A549 (cell line): ENCODE measurements at regions not wholly inside any gene's neighbourhood (a gene's known extent, or its start where the extent isn't known, plus 50 kb on each side); places are given as distances from the start of the nearest gene placed in this dataset.

Source experiments
- ATAC-seq, 2 experiments: fragments of 200-7000 bp in 1 of 2; fragments of >200 bp in 1 of 2; cut with Nextera tagmentation in 1 of 2; cut with Tn5 transposase in 1 of 2; 3 replicates each; pipeline versions ENCODE4 v1.8.0 to v1.9.1; 2018 to 2020; ENCODE audit warnings: mild to moderate bottlenecking in 1 of 2, moderate library complexity in 1 of 2
- CTCF ChIA-PET: fragments of 300-600 bp; sonication (Branson Sonifier 250); formaldehyde crosslinking; extraction: SDS; loops from one replicate; lab custom pipeline; 2021; ENCODE audit warnings: antibody characterized with exemption, inconsistent platforms; lab: Yijun Ruan, JAX
- POLR2A ChIA-PET: fragments of 350-600 bp; formaldehyde crosslinking; extraction: SDS; loops from one replicate; lab custom pipeline; 2021; ENCODE audit warnings: antibody characterized with exemption, inconsistent platforms; lab: Yijun Ruan, JAX
- DNase-seq, 2 experiments: peaks; one replicate each; pipeline versions ENCODE4 v3.0.0 to v3.0.0-alpha.2; 2011 to 2016; ENCODE audit warnings: low read depth in 1 of 2, low spot score in 1 of 2
- FAIRE-seq: peaks from 2 replicates; lab custom pipeline; 2011; peaks lifted over from hg19 to GRCh38; lab: Jason Lieb, UNC
- H3K27ac ChIP-seq, 2 experiments: fragments of >200 bp; sonication (Bioruptor Twin); formaldehyde crosslinking; 3 replicates each; pipeline ENCODE4 v1.5.1; 2016 to 2017
- H3K4me1 ChIP-seq: fragments of >200 bp; sonication (Bioruptor Twin); formaldehyde crosslinking; 3 replicates; pipeline ENCODE4 v1.6.1; 2016
- H3K4me2 ChIP-seq: fragments of >200 bp; sonication (Bioruptor Twin); formaldehyde crosslinking; 3 replicates; pipeline ENCODE4 v1.6.1; 2016
- H3K4me3 ChIP-seq: fragments of >200 bp; sonication (Bioruptor Twin); formaldehyde crosslinking; 3 replicates; pipeline ENCODE4 v1.5.1; 2016
- H3K9me3 ChIP-seq: fragments of >200 bp; sonication (Bioruptor Twin); formaldehyde crosslinking; 3 replicates; pipeline ENCODE4 v1.6.1; 2016
- BHLHE40 ChIP-seq: IDR thresholded peaks from 2 replicates; pipeline ENCODE4 v1.6.1; 2012; ENCODE audit warnings: low read depth, low read length, inconsistent platforms
- CBX2 ChIP-seq: fragments of 200-600 bp; sonication (generic); IDR thresholded peaks from 2 replicates; pipeline ENCODE4 v1.6.1; 2016; ENCODE audit warnings: low read depth, mild to moderate bottlenecking, borderline replicate concordance
- CHD2 ChIP-seq: fragments of 150-350 bp; IDR thresholded peaks from 2 replicates; pipeline ENCODE4 v1.6.1; 2014; ENCODE audit warnings: low read length; ENCODE audit not compliant: partially characterized antibody
- CHD4 ChIP-seq: fragments of 200-600 bp; sonication (generic); IDR thresholded peaks from 2 replicates; pipeline ENCODE4 v1.6.1; 2016; ENCODE audit warnings: antibody characterized with exemption, mild to moderate bottlenecking, borderline replicate concordance
- FOSL2 ChIP-seq, 2 experiments: fragments of 450-650 bp in 1 of 2; fragments of >200 bp in 1 of 2; sonication (Bioruptor Twin) in 1 of 2; formaldehyde crosslinking; IDR thresholded peaks; 2 replicates each; pipeline versions ENCODE4 v1.5.0 to v1.6.1; 2016 to 2020; ENCODE audit warnings: mild to moderate bottlenecking in 1 of 2, moderate library complexity in 1 of 2
- FOXS1 ChIP-seq: fragments of 250-450 bp; sonication (Bioruptor Pico); IDR thresholded peaks from 2 replicates; pipeline ENCODE4 v1.5.0; 2020; ENCODE audit warnings: mild to moderate bottlenecking, moderate library complexity
- HEYL ChIP-seq: fragments of 250-450 bp; sonication (Bioruptor Pico); IDR thresholded peaks from 2 replicates; pipeline ENCODE4 v1.8.0; 2021; ENCODE audit warnings: mild to moderate bottlenecking, moderate library complexity
- HOXB13 ChIP-seq: fragments of 250-450 bp; sonication (Bioruptor Pico); IDR thresholded peaks from 2 replicates; pipeline ENCODE4 v1.5.0; 2020; ENCODE audit warnings: low read depth, mild to moderate bottlenecking, moderate library complexity
- HOXB5 ChIP-seq: fragments of 250-450 bp; sonication (Bioruptor Pico); IDR thresholded peaks from 2 replicates; pipeline ENCODE4 v1.5.0; 2020; ENCODE audit warnings: mild to moderate bottlenecking, moderate library complexity
- JUN ChIP-seq, 2 experiments: fragments of >200 bp; sonication (Bioruptor Twin); formaldehyde crosslinking; IDR thresholded peaks; 2 replicates in 1 of 2; 3 replicates in 1 of 2; pipeline ENCODE4 v1.6.1; 2016 to 2017
- JUNB ChIP-seq: fragments of >200 bp; sonication (Bioruptor Twin); formaldehyde crosslinking; IDR thresholded peaks from 2 replicates; pipeline ENCODE4 v1.6.1; 2016
- KDM1A ChIP-seq: fragments of 200-600 bp; sonication (generic); IDR thresholded peaks from 2 replicates; pipeline ENCODE4 v1.6.1; 2016; ENCODE audit warnings: low read depth, mild to moderate bottlenecking
- MAZ ChIP-seq: fragments of 150-350 bp; IDR thresholded peaks from 2 replicates; pipeline ENCODE4 v1.6.1; 2014; ENCODE audit warnings: antibody characterized with exemption, low read depth, low read length, borderline replicate concordance
- NFE2L2 ChIP-seq: fragments of 150-350 bp; conservative IDR thresholded peaks from 2 replicates; pipeline ENCODE4 v1.6.1; 2014; ENCODE audit warnings: low read length
- NPAS2 ChIP-seq: fragments of 250-450 bp; sonication (Bioruptor Pico); IDR thresholded peaks from 2 replicates; pipeline ENCODE4 v1.8.0; 2022; ENCODE audit warnings: mild to moderate bottlenecking, moderate library complexity, borderline replicate concordance
- PHF8 ChIP-seq: fragments of 200-600 bp; sonication (generic); IDR thresholded peaks from 2 replicates; pipeline ENCODE4 v1.6.1; 2016; ENCODE audit warnings: low read depth, mild to moderate bottlenecking, antibody characterized with exemption, moderate library complexity, borderline replicate concordance
- POLR2AphosphoS2 ChIP-seq: conservative IDR thresholded peaks from 2 replicates; pipeline ENCODE4 v1.6.1; 2012; ENCODE audit warnings: low read length, improper control_type of control experiment, inconsistent platforms
- RAD21 ChIP-seq, 2 experiments: fragments of >200 bp in 1 of 2; sonication (Bioruptor Twin) in 1 of 2; formaldehyde crosslinking in 1 of 2; IDR thresholded peaks in 1 of 2; conservative IDR thresholded peaks in 1 of 2; 2 replicates in 1 of 2; 3 replicates in 1 of 2; pipeline ENCODE4 v1.6.1; 2012 to 2018; ENCODE audit warnings: inconsistent platforms in 1 of 2
- RCOR1 ChIP-seq: fragments of 150-350 bp; IDR thresholded peaks from 2 replicates; pipeline ENCODE4 v1.6.1; 2014; ENCODE audit warnings: antibody characterized with exemption, low read length, low read depth
- SMC3 ChIP-seq: fragments of >200 bp; sonication (Bioruptor Twin); formaldehyde crosslinking; IDR thresholded peaks from 3 replicates; pipeline ENCODE4 v1.6.1; 2018; ENCODE audit warnings: inconsistent platforms
- TFCP2L1 ChIP-seq: fragments of 250-450 bp; sonication (Bioruptor Pico); IDR thresholded peaks from 2 replicates; pipeline ENCODE4 v1.5.0; 2021; ENCODE audit warnings: mild to moderate bottlenecking
- ZFP36 ChIP-seq: fragments of 450-650 bp; IDR thresholded peaks from 2 replicates; pipeline ENCODE4 v1.6.1; 2014; ENCODE audit warnings: borderline replicate concordance; ENCODE audit not compliant: partially characterized antibody
- WGBS: methylation state at CpG from one replicate; pipeline ENCODE4 v1.1.6; 2017; ENCODE audit errors: missing lambda C conversion rate; 5-methylcytosine and 5-hydroxymethylcytosine counted together
- TF ChIP-seq, protein P1 (sequence below): IDR thresholded peaks from 2 replicates; pipeline ENCODE4 v1.6.1; 2012; ENCODE audit warnings: low read depth, borderline replicate concordance
- TF ChIP-seq, protein P2 (sequence below): fragments of 450-650 bp; IDR thresholded peaks from 2 replicates; pipeline ENCODE4 v1.6.1; 2014; ENCODE audit warnings: antibody characterized with exemption
- TF ChIP-seq, protein P3 (sequence below): fragments of 250-450 bp; sonication (Bioruptor Pico); IDR thresholded peaks from 2 replicates; pipeline ENCODE4 v1.5.0; 2020; ENCODE audit warnings: low read depth, mild to moderate bottlenecking, moderate library complexity
- TF ChIP-seq, protein P4 (sequence below): IDR thresholded peaks from 2 replicates; pipeline ENCODE4 v1.6.1; 2012
- TF ChIP-seq, protein P5 (sequence below): fragments of >200 bp; sonication (Bioruptor Twin); formaldehyde crosslinking; IDR thresholded peaks from 3 replicates; pipeline ENCODE4 v1.5.1; 2016

DNA sequence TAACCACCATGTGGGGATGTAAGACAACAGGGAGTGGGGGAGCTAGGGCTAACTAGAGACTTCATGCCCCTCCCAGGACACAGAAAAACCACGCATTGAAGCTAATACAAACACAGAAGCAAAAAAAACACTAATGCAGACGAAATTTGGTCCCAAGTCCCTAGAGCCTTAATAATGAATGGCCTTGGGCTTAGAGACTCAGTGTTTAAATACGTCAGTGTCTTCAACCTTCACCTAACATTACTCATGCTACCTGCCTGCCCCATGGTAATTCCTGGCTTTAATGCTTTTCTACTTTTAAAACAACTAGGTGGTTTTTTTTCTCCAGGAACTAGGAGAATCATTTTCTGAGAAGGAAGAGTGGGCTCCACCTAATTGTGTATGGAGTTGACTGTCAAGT, 64.1 kb upstream of the ITSN2 start (continued):
- no peak for TF ChIP-seq KDM1A
- TF ChIP-seq HOXB13: no peak
- TF ChIP-seq, protein P1, sequence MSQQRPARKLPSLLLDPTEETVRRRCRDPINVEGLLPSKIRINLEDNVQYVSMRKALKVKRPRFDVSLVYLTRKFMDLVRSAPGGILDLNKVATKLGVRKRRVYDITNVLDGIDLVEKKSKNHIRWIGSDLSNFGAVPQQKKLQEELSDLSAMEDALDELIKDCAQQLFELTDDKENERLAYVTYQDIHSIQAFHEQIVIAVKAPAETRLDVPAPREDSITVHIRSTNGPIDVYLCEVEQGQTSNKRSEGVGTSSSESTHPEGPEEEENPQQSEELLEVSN: no peak
- no peak for TF ChIP-seq JUNB
- TF ChIP-seq POLR2AphosphoS2: no peak

DNA sequence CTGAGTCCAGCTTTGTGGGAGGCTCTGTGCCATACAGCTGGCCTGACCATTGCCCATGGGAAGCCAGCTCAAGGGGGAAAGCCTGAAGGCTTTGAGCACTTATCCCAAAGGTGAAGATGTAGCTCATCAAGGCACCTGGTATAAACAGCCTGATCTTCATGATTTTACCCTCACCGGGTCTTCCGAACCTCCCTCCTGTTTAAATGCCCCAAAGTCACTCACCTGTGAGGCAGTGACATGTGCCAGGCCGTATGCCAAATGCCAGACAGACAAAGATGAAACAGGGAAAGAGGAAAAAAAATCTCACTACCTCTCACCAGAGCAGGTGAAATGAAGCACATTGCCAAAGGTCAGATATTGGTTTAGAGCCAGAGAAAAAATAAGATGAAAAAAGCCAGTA, 62.8 kb upstream of the ITSN2 start:
- H3K27ac ChIP-seq: no peak overlapping the region
- 65% methylated on average over 3 of the region's 3 CpGs for WGBS
- peaks cover 14% of the 10 kb centered on the region; the same call in 2 of the 3 replicates for H3K9me3 ChIP-seq
- TF ChIP-seq HOXB5 (CRISPR knock-in tag): no peak
- TF ChIP-seq, protein P2, sequence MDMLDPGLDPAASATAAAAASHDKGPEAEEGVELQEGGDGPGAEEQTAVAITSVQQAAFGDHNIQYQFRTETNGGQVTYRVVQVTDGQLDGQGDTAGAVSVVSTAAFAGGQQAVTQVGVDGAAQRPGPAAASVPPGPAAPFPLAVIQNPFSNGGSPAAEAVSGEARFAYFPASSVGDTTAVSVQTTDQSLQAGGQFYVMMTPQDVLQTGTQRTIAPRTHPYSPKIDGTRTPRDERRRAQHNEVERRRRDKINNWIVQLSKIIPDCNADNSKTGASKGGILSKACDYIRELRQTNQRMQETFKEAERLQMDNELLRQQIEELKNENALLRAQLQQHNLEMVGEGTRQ: no peak
- no peak for TF ChIP-seq HEYL
- TF ChIP-seq, protein P3, sequence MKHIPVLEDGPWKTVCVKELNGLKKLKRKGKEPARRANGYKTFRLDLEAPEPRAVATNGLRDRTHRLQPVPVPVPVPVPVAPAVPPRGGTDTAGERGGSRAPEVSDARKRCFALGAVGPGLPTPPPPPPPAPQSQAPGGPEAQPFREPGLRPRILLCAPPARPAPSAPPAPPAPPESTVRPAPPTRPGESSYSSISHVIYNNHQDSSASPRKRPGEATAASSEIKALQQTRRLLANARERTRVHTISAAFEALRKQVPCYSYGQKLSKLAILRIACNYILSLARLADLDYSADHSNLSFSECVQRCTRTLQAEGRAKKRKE (CRISPR knock-in tag): no peak
- TF ChIP-seq, protein P4, sequence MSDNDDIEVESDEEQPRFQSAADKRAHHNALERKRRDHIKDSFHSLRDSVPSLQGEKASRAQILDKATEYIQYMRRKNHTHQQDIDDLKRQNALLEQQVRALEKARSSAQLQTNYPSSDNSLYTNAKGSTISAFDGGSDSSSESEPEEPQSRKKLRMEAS: no peak
- no peak for TF ChIP-seq CHD4
- TF ChIP-seq RCOR1: no peak
- no peak for TF ChIP-seq BHLHE40
- no peak for TF ChIP-seq FOSL2 (IDR thresholded peaks at IDR 0.05)
- TF ChIP-seq FOSL2 (CRISPR knock-in tag; IDR thresholded peaks at IDR 0.05): no peak
- no peak for TF ChIP-seq FOXS1 (CRISPR knock-in tag)
- TF ChIP-seq PHF8: no peak
- no peak for TF ChIP-seq JUNB
- no peak for TF ChIP-seq KDM1A
- ChIA-PET POLR2A (interaction anchor here (1.5 kb wide), 1 partner anchor 370 kb away, joined by 5 read pairs; no protein-coding TSS in a partner anchor), CTCF (interaction anchor here (0.6 to 5.8 kb wide), 9 partner anchors 11 to 552 kb away, joined by 3 to 41 read pairs (median 3); no protein-coding TSS in a partner anchor)
- no peak overlapping the region for H3K4me3 ChIP-seq
- H3K4me2 ChIP-seq: no peak overlapping the region
- no peak for DNase-seq
- ATAC-seq: no peak
- H3K4me1 ChIP-seq: no peaks in the 10 kb centered on the region
- no peak for FAIRE-seq

DNA sequence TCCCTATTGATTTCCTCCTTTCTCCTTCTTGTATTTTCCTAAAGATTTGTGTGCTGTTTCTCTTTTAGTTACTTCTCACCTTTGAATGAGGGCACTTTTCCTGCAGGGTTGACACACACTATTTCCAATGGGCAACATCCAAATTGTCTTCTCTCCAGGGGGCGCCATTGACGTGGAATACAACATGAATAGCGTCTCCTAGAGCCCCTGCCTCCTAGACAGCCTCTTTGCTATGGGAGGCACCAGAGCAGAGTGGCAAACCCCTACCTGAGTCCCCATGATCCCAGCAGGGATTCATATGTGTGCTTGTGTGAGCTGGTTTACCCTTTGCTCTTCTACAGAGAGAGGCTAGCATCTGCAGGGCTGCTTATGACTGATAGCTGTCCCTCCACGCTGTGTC, 61.3 kb upstream of the ITSN2 start:
- POLR2A ChIA-PET: no interaction called here
- Histone ChIP-seq H3K9me3 (peaks cover 14% of the 10 kb centered on the region; the same call in 2 of the 3 replicates), H3K27ac (no peak overlapping the region)
- TF ChIP-seq BHLHE40 (no peak), CHD2 (no peak), FOSL2 (IDR thresholded peaks at IDR 0.05) (no peak), FOSL2 (CRISPR knock-in tag; IDR thresholded peaks at IDR 0.05) (no peak), SMC3 (peak; percentile 62), CBX2 (no peak), KDM1A (no peak), TFCP2L1 (CRISPR knock-in tag) (no peak), ZFP36 (no peak), JUN (IDR thresholded peaks at IDR 0.05) (no peak), FOXS1 (CRISPR knock-in tag) (no peak), MAZ (no peak), NPAS2 (CRISPR knock-in tag) (no peak), RAD21 (conservative IDR thresholded peaks at IDR 0.05 in 1 of 2, IDR thresholded peaks at IDR 0.05 in 1 of 2) (peak; percentile 61 to 76), NFE2L2 (no peak)
- TF ChIP-seq, protein P5, sequence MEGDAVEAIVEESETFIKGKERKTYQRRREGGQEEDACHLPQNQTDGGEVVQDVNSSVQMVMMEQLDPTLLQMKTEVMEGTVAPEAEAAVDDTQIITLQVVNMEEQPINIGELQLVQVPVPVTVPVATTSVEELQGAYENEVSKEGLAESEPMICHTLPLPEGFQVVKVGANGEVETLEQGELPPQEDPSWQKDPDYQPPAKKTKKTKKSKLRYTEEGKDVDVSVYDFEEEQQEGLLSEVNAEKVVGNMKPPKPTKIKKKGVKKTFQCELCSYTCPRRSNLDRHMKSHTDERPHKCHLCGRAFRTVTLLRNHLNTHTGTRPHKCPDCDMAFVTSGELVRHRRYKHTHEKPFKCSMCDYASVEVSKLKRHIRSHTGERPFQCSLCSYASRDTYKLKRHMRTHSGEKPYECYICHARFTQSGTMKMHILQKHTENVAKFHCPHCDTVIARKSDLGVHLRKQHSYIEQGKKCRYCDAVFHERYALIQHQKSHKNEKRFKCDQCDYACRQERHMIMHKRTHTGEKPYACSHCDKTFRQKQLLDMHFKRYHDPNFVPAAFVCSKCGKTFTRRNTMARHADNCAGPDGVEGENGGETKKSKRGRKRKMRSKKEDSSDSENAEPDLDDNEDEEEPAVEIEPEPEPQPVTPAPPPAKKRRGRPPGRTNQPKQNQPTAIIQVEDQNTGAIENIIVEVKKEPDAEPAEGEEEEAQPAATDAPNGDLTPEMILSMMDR: peak; percentile 46; the same call in 2 of the 3 replicates
- TF ChIP-seq, all 56 proteins: peak for 3
- Histone ChIP-seq H3K4me2 (no peak overlapping the region), H3K4me1 (no peaks in the 10 kb centered on the region), H3K4me3 (no peak overlapping the region)
- CTCF ChIA-PET: interaction anchor here (0.9 to 5.8 kb wide), 7 partner anchors 9 to 407 kb away, joined by 3 to 41 read pairs (median 7); no protein-coding TSS in a partner anchor
- DNase-seq (peak; percentile 43 to 66), ATAC-seq (peak; percentile 57 to 90), FAIRE-seq (no peak)
- 21% methylated on average over 4 of the region's 4 CpGs for WGBS
